ENCODE measurements at regions not wholly inside any gene's neighbourhood (a gene's known extent, or its start where the extent isn't known, plus 50 kb on each side); places are given as distances from the start of the nearest gene placed in this dataset.

DNA sequence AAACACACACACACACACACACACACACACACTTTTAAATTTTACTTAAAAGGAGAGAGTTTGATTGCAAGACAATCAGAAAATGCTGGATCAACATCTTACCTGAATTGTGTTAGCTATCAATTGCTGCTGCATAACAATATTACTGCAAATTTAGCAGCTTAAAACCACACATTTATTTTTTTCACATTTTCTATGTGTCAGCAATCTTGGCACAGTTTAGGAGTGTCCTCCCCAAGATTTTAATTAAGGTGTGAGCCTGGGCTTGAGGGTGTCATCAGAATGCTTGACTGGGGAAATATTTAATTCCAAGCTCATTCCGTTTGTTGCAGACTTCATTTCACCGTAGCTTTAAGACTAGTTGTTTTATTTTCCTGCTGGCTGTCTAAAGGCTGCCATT is 431.0 kb upstream of the GJE1 start:
- DNase-seq (ENCODE audit: low spot score in 2 of 2) (no peak), FAIRE-seq (no peak)

GRCh38 chr6:141700819-141701218 is 431.9 kb upstream of the GJE1 start:
- FAIRE-seq (no peak), DNase-seq (ENCODE audit: low spot score in 2 of 2) (no peak)

DNA sequence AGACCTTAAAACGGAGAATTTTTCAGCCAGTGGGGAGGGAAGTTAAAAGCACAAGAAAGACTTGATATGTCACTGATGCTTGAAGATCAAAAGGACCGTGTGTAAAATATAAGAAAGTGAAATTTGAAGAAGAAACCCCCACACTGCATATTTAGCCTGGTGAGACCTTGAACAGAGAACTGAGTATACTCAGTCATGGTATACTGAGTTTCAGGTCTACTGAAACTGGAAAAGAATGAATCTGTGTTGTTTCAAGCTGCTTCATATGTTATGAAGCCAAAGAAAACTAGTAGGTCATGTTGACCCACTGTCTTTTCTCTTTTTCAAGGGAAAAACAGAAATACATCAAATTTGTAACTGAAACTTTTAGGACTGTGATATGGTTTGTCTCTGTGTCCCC is 443.8 kb upstream of the GJE1 start:
- no peak for DNase-seq (ENCODE audit: low spot score in 2 of 2)
- no peak for FAIRE-seq

GRCh38 chr6:141685416-141685815 is 447.3 kb upstream of the GJE1 start:
- no peak for FAIRE-seq

DNA sequence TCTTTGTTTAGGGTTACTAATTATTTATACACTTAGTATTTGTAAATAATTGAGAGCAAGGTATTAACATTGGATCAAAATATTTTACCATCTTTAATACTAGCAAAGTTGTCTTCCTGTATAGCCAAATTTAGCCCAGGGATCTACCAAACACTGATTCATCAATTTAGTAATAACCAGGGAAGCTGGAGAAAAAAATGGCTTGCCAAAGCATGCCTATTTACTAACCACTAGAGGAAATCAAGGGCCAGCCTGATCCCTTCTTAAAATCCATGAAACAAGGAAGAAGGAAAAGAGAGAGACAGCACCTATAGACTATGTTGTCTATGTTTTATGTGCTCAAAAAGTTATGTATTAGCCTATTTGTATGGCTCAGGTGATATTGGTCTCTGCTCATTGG is 450.3 kb upstream of the GJE1 start:
- FAIRE-seq (no peak), DNase-seq (ENCODE audit: low spot score in 2 of 2) (no peak)

More at GRCh38 chr6:141685416-141685815, 447.3 kb upstream of the GJE1 start:
- DNase-seq (ENCODE audit: low spot score in 2 of 2) = no peak

- FAIRE-seq (no peak), DNase-seq (ENCODE audit: low spot score in 2 of 2) (no peak)
Observed at GRCh38 chr6:141677598-141678211, 455.0 kb upstream of the GJE1 start.

GRCh38 chr6:141675957-141676356 is 456.8 kb upstream of the GJE1 start:
- DNase-seq (ENCODE audit: low spot score in 2 of 2) (no peak), FAIRE-seq (no peak)

DNA sequence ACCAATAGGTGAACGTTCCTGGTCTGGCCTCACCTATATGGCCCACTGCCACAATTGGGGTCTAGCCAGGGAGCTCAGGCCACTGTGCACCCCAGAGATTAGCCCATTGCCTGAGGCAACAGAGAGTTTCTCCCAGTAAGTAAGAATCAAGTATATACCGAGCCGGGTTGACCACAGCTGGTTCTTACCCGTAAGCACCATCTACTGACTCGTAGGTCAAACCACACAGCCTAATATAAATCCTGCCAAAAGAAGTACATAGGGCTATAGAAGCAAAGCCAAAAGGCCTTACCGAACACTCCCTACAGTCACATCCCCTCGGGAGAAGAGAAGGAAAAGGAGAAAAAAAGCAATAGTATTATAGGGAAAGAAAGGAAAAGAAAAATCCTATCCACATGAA is 463.6 kb upstream of the GJE1 start:
- DNase-seq (ENCODE audit: low spot score in 2 of 2) (no peak), FAIRE-seq (no peak)

GRCh38 chr6:141667580-141668309 is 465.0 kb upstream of the GJE1 start:
- DNase-seq (ENCODE audit: low spot score in 2 of 2) (no peak), FAIRE-seq (no peak)

DNA sequence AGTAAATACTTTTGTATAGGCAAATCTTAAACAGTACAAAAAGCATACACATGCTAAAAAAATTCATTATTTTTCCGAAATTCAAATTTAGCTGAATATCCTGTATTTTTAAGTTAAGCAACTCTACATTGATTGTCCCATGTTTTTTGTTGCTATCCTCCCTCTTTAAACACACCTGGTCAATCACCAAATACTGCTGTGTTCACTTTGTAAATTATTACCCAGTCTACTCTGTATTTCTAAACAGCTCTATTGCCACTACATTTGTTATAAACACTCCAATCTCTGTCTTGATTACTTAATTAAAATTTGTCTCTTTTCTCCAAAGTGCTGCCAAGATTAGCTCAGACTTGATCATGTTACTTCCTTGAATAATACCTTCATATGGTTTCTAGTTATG is 466.5 kb upstream of the GJE1 start:
- DNase-seq (ENCODE audit: low spot score in 2 of 2) (no peak), FAIRE-seq (no peak)

DNA sequence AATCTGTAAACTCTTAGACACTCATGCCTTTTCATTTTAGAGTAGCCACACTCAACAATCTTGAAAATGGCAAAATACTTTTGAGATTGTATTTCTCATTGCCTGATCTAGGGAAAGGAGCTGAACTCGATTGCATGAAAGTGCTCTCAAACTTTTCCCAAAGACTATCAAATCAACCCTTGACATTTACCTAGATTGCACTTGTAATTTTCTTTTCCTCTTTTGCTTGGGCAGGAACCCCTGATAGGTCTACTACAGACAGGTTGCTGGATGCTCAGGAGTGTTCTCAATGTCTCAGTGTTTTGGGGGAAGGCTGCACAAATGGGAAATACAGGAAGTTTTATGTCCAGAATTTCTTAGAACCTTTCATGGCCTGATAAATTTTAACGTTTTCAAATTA is 468.0 kb upstream of the GJE1 start:
- FAIRE-seq (no peak), DNase-seq (ENCODE audit: low spot score in 2 of 2) (no peak)

- no peak for FAIRE-seq
- no peak for DNase-seq (ENCODE audit: low spot score in 2 of 2)
Observed at GRCh38 chr6:141659582-141659981, 473.1 kb upstream of the GJE1 start.

GRCh38 chr6:141658696-141659095 is 474.0 kb upstream of the GJE1 start:
- FAIRE-seq (no peak), DNase-seq (ENCODE audit: low spot score in 2 of 2) (no peak)

DNA sequence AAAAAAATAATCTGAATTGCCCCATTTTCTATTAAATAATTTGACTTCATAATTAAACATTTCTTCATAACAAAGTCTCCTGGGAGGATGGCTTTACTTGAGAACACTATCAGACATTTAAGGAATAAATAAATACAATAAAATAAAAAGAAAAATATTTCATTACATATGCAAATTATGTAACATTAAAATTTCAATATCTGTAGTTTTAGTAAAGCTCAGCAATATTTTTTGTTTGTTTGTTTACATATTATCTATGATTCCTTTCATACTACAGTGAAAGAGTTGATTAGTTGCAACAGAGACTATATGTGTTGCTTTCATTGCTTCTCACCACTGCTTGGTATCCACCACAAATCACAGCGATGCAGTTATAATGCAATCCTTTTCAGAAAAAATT is 474.9 kb upstream of the GJE1 start:
- FAIRE-seq (no peak), DNase-seq (ENCODE audit: low spot score in 2 of 2) (no peak)

DNA sequence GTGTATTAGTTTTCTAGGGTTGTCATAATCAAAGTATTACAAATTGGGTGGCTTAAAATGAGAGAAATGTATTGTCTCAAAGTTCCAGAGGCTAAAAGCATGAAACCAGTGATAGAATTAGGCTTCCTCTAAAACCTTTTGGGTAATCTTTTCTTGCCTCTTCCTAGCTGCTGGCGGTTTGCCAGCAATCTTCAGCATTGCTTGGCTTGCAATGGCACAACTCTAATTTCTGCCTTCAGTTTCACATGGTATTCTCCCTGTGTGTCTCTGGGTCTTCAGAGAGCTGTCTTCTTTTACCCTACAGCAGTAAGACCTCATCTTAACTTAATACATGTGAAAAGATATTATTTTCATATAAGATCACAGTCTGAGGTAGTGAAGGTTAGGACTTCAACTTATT is 479.1 kb upstream of the GJE1 start:
- DNase-seq (ENCODE audit: low spot score in 2 of 2) = no peak
- no peak for FAIRE-seq

- DNase-seq (ENCODE audit: low spot score in 2 of 2) (no peak), FAIRE-seq (no peak)
Observed at GRCh38 chr6:141641951-141642350, 490.8 kb upstream of the GJE1 start.

DNA sequence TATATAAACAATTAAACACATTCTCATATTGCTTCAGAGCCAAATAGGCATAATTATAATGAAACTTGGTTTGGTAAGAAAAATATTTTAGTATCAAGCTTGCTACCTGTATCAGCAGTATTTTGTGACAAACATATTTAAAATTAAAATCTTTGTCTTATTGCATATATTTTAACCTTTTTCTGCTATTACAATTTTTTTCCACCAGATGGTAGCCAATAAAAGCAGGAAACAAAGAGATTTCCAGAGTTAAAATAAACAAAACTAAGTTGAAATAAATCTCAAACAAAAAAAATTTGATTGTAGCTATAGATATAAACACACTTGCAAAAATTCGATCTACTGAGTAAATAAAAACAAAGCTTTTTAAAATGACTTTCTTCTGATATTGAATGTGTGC is 491.3 kb upstream of the GJE1 start:
- DNase-seq (ENCODE audit: low spot score in 2 of 2) (no peak), FAIRE-seq (no peak)

GRCh38 chr6:141635621-141636020 is 497.1 kb upstream of the GJE1 start:
- DNase-seq (ENCODE audit: low spot score in 2 of 2) (no peak), FAIRE-seq (no peak)

DNA sequence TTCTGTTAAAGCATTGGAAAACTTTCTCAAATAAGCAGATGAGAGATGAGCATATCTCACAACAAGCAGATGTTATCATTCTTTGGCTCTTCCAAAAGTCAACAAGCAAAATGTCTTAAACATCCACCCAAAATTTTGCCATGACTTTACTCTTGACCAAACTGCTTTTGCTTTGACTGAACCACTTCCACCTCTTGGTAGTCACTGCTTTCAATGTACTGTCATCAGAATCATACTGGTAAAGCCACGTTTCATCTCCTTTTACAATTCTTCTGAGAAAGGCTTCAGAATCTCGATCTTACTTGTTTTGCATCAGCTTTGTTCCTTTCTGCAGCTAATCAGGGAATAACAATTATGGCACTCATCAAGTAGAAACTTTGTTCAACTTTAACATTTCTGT is 498.5 kb upstream of the GJE1 start:
- FAIRE-seq (no peak), DNase-seq (ENCODE audit: low spot score in 2 of 2) (no peak)

DNA sequence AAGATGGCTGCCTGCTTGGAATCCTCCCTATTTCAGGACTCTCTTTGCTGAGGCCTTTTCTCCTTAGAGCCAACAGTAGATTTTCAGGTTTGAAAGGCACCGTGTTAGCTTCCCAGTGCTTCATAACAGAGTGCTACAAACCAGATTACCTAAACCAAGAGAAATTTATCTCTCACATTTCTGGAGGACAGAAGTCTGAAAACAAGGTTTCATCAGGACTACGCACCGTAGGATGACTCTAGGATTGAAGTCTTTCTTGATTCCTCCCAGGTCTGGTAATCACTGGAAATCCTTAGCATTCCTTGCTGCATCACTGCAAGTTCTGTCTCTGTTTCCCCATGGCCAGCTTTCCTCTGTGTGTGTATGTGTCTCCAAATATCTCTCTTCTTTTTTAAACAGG is 508.4 kb upstream of the GJE1 start:
- FAIRE-seq = no peak

DNA sequence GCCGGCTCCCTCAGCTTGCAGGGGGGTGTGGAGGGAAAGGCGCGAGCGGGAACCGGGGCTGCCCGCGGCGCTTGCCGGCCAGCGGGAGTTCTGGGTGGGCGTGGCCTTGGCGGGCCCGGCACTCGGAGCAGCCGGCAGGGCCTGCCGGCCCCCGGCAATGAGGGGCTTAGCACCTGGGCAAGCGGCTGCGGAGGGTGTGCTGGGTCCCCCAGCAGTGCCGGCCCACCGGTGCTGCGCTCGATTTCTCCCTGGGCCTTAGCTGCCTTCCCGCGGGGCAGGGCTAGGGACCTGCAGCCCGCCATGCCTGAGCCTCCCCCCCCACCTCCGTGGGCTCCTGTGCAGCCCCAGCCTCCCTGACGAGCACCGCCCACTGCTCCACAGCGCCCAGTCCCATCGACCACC is 514.5 kb upstream of the GJE1 start:
- DNase-seq (ENCODE audit: low spot score in 2 of 2) (no peak), FAIRE-seq (no peak)

More for the DNA sequence above, 508.4 kb upstream of the GJE1 start:
- no peak for DNase-seq (ENCODE audit: low spot score in 2 of 2)

DNA sequence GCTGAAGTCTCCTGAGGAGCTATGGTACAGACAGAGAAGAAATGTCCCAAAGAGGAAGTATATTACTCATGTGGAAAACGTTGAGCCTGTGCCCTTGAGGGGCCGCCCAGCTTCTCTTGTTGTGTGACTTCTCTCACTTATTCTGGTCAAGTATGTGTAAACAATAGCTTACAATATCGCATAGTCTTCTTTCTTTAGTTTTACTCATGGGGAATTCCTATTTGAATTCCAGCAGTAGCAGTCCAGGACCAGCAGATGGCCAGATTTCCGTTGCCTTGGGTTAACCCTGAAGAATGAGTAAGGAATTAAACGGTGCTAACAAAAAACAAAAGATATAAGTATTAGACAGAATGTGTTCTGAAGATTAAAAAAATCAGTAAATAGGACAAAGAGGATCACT is 522.0 kb upstream of the GJE1 start:
- FAIRE-seq = no peak
- DNase-seq (ENCODE audit: low spot score in 2 of 2) = no peak

DNA sequence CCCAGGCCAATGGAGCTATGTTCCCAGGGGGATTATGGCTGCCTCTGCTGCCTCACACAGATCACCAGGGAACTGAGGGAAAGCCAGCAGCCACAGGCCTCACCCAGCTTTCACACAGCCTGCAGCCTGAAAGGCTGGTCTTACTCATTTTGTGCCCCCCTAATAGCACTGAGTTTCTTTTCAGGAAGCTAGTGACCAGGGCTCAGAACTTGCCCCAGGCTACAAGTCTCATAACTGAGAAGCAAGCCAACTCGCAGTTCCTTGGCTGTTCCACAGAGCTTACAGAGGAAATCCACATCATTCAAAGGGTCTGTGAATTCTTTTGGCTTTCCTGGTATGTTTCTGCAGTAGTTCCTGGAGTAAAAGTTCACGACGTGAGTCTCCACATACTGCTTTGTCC is 524.8 kb upstream of the GJE1 start:
- no peak for DNase-seq (ENCODE audit: low spot score in 2 of 2)
- FAIRE-seq = no peak

Measured in frontal cortex (tissue), 3 donors.